Adrenal gland (tissue), 9 donors: ENCODE measurements at regions not wholly inside any gene's neighbourhood (a gene's known extent, or its start where the extent isn't known, plus 50 kb on each side); places are given as distances from the start of the nearest gene placed in this dataset.

Experiments used
- DNase-seq, 7 donors: peaks; one replicate each; pipeline ENCODE4 v3.0.0-alpha.2; 2019 to 2020
- H3K27ac ChIP-seq, 5 donors: fragments of 200-600 bp; sonication (generic) in 4 of 5; 1 replicate in 3 of 5; 2 replicates in 2 of 5; pipeline versions ENCODE4 v1.5.1 to v1.8.0; 2016 to 2020; ENCODE audit warnings: mild to moderate bottlenecking in 1 of 5
- H3K27me3 ChIP-seq: fragments of 200-600 bp; 2 replicates; pipeline ENCODE4 v1.8.0; 2021
- H3K36me3 ChIP-seq, 2 donors: fragments of 200-600 bp; replicated peaks in 1 of 2; 1 replicate in 1 of 2; 2 replicates in 1 of 2; pipeline versions ENCODE4 v1.5.1 to v1.8.0; 2018 to 2022
- H3K4me1 ChIP-seq, 2 donors: fragments of 200-600 bp; replicated peaks in 1 of 2; 1 replicate in 1 of 2; 2 replicates in 1 of 2; pipeline versions ENCODE4 v1.5.1 to v1.8.0; 2018 to 2021
- H3K4me3 ChIP-seq, 4 donors: fragments of 200-600 bp; sonication (generic) in 3 of 4; one replicate each; pipeline ENCODE4 v1.5.1; 2016 to 2018
- H3K9me3 ChIP-seq, 3 donors: fragments of 200-600 bp; sonication (generic) in 1 of 3; replicated peaks in 1 of 3; 1 replicate in 2 of 3; 2 replicates in 1 of 3; pipeline versions ENCODE4 v1.5.1 to v1.8.0; 2016 to 2021
- POLR2A ChIP-seq, 2 donors: fragments of 450-650 bp; IDR thresholded peaks; one replicate each; pipeline ENCODE4 v1.6.1; 2017; ENCODE audit warnings: antibody characterized with exemption in 2 of 2, mild to moderate bottlenecking in 2 of 2, moderate library complexity in 1 of 2
- WGBS, 4 donors: extraction: QIAGEN DNeasy Blood & Tissue Kit in 2 of 4; methylation state at CpG; one replicate each; pipeline versions ENCODE4 v1.1.5 to v1.1.7; 2013 to 2017; 5-methylcytosine and 5-hydroxymethylcytosine counted together
- intact Hi-C, 2 donors: fragments of 100-400 bp; cut with DNase I; formaldehyde crosslinking; loops; one replicate each; pipeline versions ENCODE4 v1.14.1 to v1.15.0; 2022 to 2023
- TF ChIP-seq, protein P1 (sequence below), 6 experiments: fragments of 450-650 bp in 4 of 6; fragments of 200-600 bp in 2 of 6; sonication (generic) in 1 of 6; IDR thresholded peaks; 1 replicate in 5 of 6; 2 replicates in 1 of 6; pipeline versions ENCODE4 v1.5.1 to v1.8.0; 2016 to 2021; ENCODE audit warnings: antibody characterized with exemption in 6 of 6, mild to moderate bottlenecking in 2 of 6, moderate library complexity in 1 of 6
- donor health status: healthy with polysubstance abuse.
- donor health status: Bipolar disorder and iron deficiency.
- donor health status: DM: yes; HTN: yes; CAD: no.
- donor health status: DM: no; HTN: no; CAD: no.
- donor health status: DM: no; HTN: no; CAD: no.

DNA sequence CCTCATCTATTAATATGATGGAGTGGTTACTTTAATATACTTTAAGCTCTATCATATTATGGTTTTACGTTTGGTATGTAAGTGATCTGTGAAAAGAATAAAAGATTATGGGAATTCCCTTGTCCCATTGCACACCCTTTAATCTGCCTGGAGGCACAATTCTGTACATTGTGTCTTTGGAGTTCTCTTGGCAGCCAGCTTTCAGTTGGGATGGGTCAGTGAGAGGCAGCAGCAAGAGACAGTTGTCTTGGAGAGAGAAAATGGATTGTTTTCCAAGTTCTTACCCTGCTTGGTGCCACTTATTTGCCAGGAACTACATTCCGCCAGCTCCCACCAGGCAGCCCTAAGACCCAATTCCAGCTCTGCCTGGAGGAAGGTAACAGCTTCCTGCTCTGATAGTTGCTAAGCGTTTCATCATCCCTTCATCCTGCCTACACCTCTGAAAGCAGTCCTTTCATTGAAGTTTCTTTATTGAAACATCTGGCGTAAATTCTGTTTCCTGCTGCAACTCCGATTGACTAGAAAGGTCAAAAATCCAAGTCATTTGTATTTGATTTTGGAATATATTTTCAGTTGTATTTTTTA lies 365.2 kb downstream of the AKAIN1 start:
- no peaks in the 10 kb centered on the region for H3K4me1 ChIP-seq
- no peak overlapping the region for H3K4me3 ChIP-seq
- no peak for TF ChIP-seq POLR2A (IDR thresholded peaks at IDR 0.05)
- TF ChIP-seq, protein P1, sequence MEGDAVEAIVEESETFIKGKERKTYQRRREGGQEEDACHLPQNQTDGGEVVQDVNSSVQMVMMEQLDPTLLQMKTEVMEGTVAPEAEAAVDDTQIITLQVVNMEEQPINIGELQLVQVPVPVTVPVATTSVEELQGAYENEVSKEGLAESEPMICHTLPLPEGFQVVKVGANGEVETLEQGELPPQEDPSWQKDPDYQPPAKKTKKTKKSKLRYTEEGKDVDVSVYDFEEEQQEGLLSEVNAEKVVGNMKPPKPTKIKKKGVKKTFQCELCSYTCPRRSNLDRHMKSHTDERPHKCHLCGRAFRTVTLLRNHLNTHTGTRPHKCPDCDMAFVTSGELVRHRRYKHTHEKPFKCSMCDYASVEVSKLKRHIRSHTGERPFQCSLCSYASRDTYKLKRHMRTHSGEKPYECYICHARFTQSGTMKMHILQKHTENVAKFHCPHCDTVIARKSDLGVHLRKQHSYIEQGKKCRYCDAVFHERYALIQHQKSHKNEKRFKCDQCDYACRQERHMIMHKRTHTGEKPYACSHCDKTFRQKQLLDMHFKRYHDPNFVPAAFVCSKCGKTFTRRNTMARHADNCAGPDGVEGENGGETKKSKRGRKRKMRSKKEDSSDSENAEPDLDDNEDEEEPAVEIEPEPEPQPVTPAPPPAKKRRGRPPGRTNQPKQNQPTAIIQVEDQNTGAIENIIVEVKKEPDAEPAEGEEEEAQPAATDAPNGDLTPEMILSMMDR (IDR thresholded peaks at IDR 0.05), result no peak
- WGBS, 4 donors, result 59 to 71% (median 66%) methylated on average over 5 of the region's 5 CpGs
- no peaks in the 10 kb centered on the region for H3K36me3 ChIP-seq
- H3K27ac ChIP-seq, result no peak overlapping the region
- DNase-seq, result no peak
- H3K9me3 ChIP-seq, result no peaks in the 10 kb centered on the region
- H3K27me3 ChIP-seq, result no peaks in the 10 kb centered on the region
- intact Hi-C loops, result no loop called here

GRCh38 chr18:4831127-4831526 lies 365.9 kb downstream of the AKAIN1 start:
- intact Hi-C loops, result no loop called here
- H3K9me3 ChIP-seq, result no peaks in the 10 kb centered on the region
- H3K27ac ChIP-seq, result no peak overlapping the region
- H3K27me3 ChIP-seq, result no peaks in the 10 kb centered on the region
- 54 to 75% (median 59%) methylated on average over 2 of the region's 2 CpGs for WGBS, 4 donors
- H3K4me1 ChIP-seq, result no peaks in the 10 kb centered on the region
- DNase-seq, result no peak
- TF ChIP-seq, protein P1 (IDR thresholded peaks at IDR 0.05), result no peak
- TF ChIP-seq POLR2A (IDR thresholded peaks at IDR 0.05), result no peak
- H3K4me3 ChIP-seq, result no peak overlapping the region
- H3K36me3 ChIP-seq, result no peaks in the 10 kb centered on the region

DNA sequence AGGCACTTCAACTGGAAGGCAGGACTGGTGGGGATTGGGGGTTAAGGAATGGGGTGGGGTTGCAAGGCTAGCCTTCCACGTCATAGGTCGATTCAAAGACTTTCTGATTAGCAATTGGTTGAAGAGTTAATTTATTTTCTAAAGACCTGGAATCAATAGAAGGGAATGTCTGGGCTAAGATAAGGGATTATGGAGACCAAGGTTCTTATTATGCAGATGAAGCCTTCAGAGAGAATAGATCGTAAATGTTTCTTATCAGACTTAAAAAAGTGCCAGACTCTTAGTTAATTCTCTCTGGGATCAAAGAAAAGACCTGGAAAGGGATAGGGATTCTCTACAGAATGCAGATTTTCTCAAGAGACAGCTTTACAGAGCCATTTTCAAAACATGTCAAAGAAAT lies 368.0 kb upstream of the DLGAP1 start:
- no peak for DNase-seq
- H3K27me3 ChIP-seq, result no peaks in the 10 kb centered on the region
- intact Hi-C loops, result no loop called here
- H3K4me1 ChIP-seq, result no peaks in the 10 kb centered on the region
- TF ChIP-seq, protein P1 (IDR thresholded peaks at IDR 0.05), result no peak
- TF ChIP-seq POLR2A (IDR thresholded peaks at IDR 0.05), result no peak
- H3K36me3 ChIP-seq, result no peaks in the 10 kb centered on the region
- H3K9me3 ChIP-seq, result no peaks in the 10 kb centered on the region
- H3K27ac ChIP-seq, result no peak overlapping the region
- WGBS, 4 donors, result 61 to 74% (median 67%) methylated on average over 3 of the region's 3 CpGs
- no peak overlapping the region for H3K4me3 ChIP-seq

- H3K4me3 ChIP-seq, result no peak overlapping the region
- TF ChIP-seq, protein P1 (IDR thresholded peaks at IDR 0.05), result no peak
- TF ChIP-seq POLR2A (IDR thresholded peaks at IDR 0.05), result no peak
- H3K36me3 ChIP-seq, result no peaks in the 10 kb centered on the region
- intact Hi-C loops, result no loop called here
- H3K9me3 ChIP-seq, result no peaks in the 10 kb centered on the region
- DNase-seq, result no peak
- WGBS, 4 donors, result 62 to 80% (median 70%) methylated on average over 2 of the region's 2 CpGs
- no peaks in the 10 kb centered on the region for H3K27me3 ChIP-seq
- no peak overlapping the region for H3K27ac ChIP-seq
- no peaks in the 10 kb centered on the region for H3K4me1 ChIP-seq
Observed at GRCh38 chr18:4821801-4822200, 366.7 kb upstream of the DLGAP1 start.
